HepG2 (cell line): ENCODE measurements at regions not wholly inside any gene's neighbourhood (a gene's known extent, or its start where the extent isn't known, plus 50 kb on each side); places are given as distances from the start of the nearest gene placed in this dataset.
A peak's percentile ranks its signal among the peaks of the same experiment; 100 is the strongest.

Experiments used
- ATF6 ChIP-seq: sonication (generic); formaldehyde crosslinking; conservative IDR thresholded peaks from 2 replicates; pipeline ENCODE4 v1.4.0; 2020; ENCODE audit warnings: missing genetic modification reagents
- GLMP ChIP-seq: sonication (generic); formaldehyde crosslinking; IDR thresholded peaks from 2 replicates; pipeline ENCODE4 v1.9.0; 2021; ENCODE audit warnings: missing genetic modification reagents, mild to moderate bottlenecking, borderline replicate concordance
- HNF1B ChIP-seq: sonication (generic); formaldehyde crosslinking; IDR thresholded peaks from 2 replicates; pipeline ENCODE4 v1.5.1; 2020; ENCODE audit warnings: mild to moderate bottlenecking, moderate library complexity, missing genetic modification reagents
- KDM2A ChIP-seq: sonication (generic); formaldehyde crosslinking; IDR thresholded peaks from 2 replicates; pipeline ENCODE4 v1.4.0; 2020; ENCODE audit warnings: low read depth, missing genetic modification reagents, borderline replicate concordance
- MTA1 ChIP-seq: sonication (generic); formaldehyde crosslinking; IDR thresholded peaks from 2 replicates; pipeline ENCODE4 v1.4.0; 2020; ENCODE audit warnings: missing genetic modification reagents, mild to moderate bottlenecking, borderline replicate concordance
- MYPOP ChIP-seq: sonication (generic); formaldehyde crosslinking; IDR thresholded peaks from 2 replicates; pipeline ENCODE4 v1.8.1; 2023; ENCODE audit warnings: mild to moderate bottlenecking, moderate library complexity, missing genetic modification reagents
- PATZ1 ChIP-seq: sonication (generic); formaldehyde crosslinking; IDR thresholded peaks from 2 replicates; pipeline ENCODE4 v1.4.0; 2020; ENCODE audit warnings: missing genetic modification reagents
- PLRG1 ChIP-seq: fragments of 450-650 bp; conservative IDR thresholded peaks from 2 replicates; pipeline ENCODE4 v1.6.1; 2016
- RORA ChIP-seq: sonication (generic); formaldehyde crosslinking; IDR thresholded peaks from 2 replicates; pipeline ENCODE4 v1.5.0; 2020; ENCODE audit warnings: mild to moderate bottlenecking, missing genetic modification reagents, moderate library complexity
- SMAD9 ChIP-seq: sonication (generic); formaldehyde crosslinking; IDR thresholded peaks from 2 replicates; pipeline ENCODE4 v1.5.1; 2020; ENCODE audit warnings: mild to moderate bottlenecking, missing genetic modification reagents
- TEF ChIP-seq: sonication (generic); formaldehyde crosslinking; IDR thresholded peaks from 2 replicates; pipeline ENCODE4 v1.5.0; 2020; ENCODE audit warnings: missing genetic modification reagents
- ZBTB39 ChIP-seq: sonication (generic); formaldehyde crosslinking; IDR thresholded peaks from 2 replicates; pipeline ENCODE4 v1.5.0; 2020; ENCODE audit warnings: missing genetic modification reagents
- ZFYVE20 ChIP-seq: sonication (generic); formaldehyde crosslinking; IDR thresholded peaks from 2 replicates; pipeline ENCODE4 v1.8.0; 2023; ENCODE audit warnings: low read depth, mild to moderate bottlenecking, moderate library complexity, missing genetic modification reagents, borderline replicate concordance
- ZNF230 ChIP-seq: sonication (generic); formaldehyde crosslinking; IDR thresholded peaks from 2 replicates; pipeline ENCODE4 v1.4.0; 2020; ENCODE audit warnings: mild to moderate bottlenecking, missing genetic modification reagents

GRCh38 chr18:39841482-39842365 is 2113.3 kb upstream of the PIK3C3 start (continued):
- TF ChIP-seq PATZ1 (CRISPR knock-in tag): peak; percentile 27
- TF ChIP-seq TEF (CRISPR knock-in tag): no peak
- TF ChIP-seq KDM2A (CRISPR knock-in tag): peak; percentile 56; the same call in 1 of the 2 replicates
- no peak for TF ChIP-seq PLRG1
- TF ChIP-seq MTA1 (CRISPR knock-in tag): no peak
- no peak for TF ChIP-seq SMAD9
- TF ChIP-seq ZBTB39: no peak
- peak; percentile 89 for TF ChIP-seq HNF1B (CRISPR knock-in tag)
- peak; percentile 69; the same call in 1 of the 2 replicates for TF ChIP-seq MYPOP
- no peak for TF ChIP-seq GLMP
- TF ChIP-seq ZNF230: no peak
- no peak for TF ChIP-seq ATF6 (CRISPR knock-in tag)
- TF ChIP-seq ZFYVE20 (CRISPR knock-in tag): no peak
- no peak for TF ChIP-seq RORA
